Esophagus muscularis mucosa (tissue), 4 donors: ENCODE measurements at regions not wholly inside any gene's neighbourhood (a gene's known extent, or its start where the extent isn't known, plus 50 kb on each side); places are given as distances from the start of the nearest gene placed in this dataset.

Source experiments
- DNase-seq: peaks from one replicate; pipeline ENCODE4 v3.0.0-alpha.2; 2017; ENCODE audit errors: extremely low spot score
- H3K27ac ChIP-seq, 4 donors: fragments of 200-600 bp; sonication (generic); replicated peaks in 1 of 4; 1 replicate in 3 of 4; 2 replicates in 1 of 4; pipeline ENCODE4 v1.5.1; 2016 to 2019; ENCODE audit warnings: mild to moderate bottlenecking in 1 of 4
- H3K27me3 ChIP-seq, 4 donors: fragments of 200-600 bp; sonication (generic); one replicate each; pipeline versions ENCODE4 v1.5.1 to v1.6.0; 2016 to 2019
- H3K36me3 ChIP-seq, 4 donors: fragments of 200-600 bp; sonication (generic); one replicate each; pipeline ENCODE4 v1.5.1; 2016 to 2019
- H3K4me1 ChIP-seq, 4 donors: fragments of 200-600 bp; sonication (generic); one replicate each; pipeline ENCODE4 v1.5.1; 2016 to 2019
- H3K4me3 ChIP-seq, 4 donors: fragments of 200-600 bp; sonication (generic); 1 replicate in 2 of 4; 2 replicates in 2 of 4; pipeline ENCODE4 v1.5.1; 2016 to 2019; ENCODE audit warnings: mild to moderate bottlenecking in 4 of 4, moderate library complexity in 1 of 4
- H3K9me3 ChIP-seq, 4 donors: fragments of 200-600 bp; sonication (generic); 1 replicate in 3 of 4; 2 replicates in 1 of 4; pipeline ENCODE4 v1.5.1; 2016 to 2019
- CTCF ChIP-seq, 3 experiments: fragments of 200-600 bp in 2 of 3; fragments of 450-650 bp in 1 of 3; sonication (generic) in 2 of 3; IDR thresholded peaks; one replicate each; pipeline ENCODE4 v1.5.1; 2017 to 2019; ENCODE audit warnings: antibody characterized with exemption in 3 of 3, mild to moderate bottlenecking in 2 of 3, moderate library complexity in 1 of 3
- EP300 ChIP-seq: sonication (generic); formaldehyde crosslinking; IDR thresholded peaks from one replicate; pipeline ENCODE4 v1.6.1; 2017; ENCODE audit warnings: antibody characterized with exemption
- POLR2A ChIP-seq: fragments of 450-650 bp; IDR thresholded peaks from one replicate; pipeline ENCODE4 v1.6.1; 2017; ENCODE audit warnings: antibody characterized with exemption, moderate library complexity, mild to moderate bottlenecking, low read depth
- POLR2AphosphoS5 ChIP-seq, 2 donors: sonication (generic); formaldehyde crosslinking; IDR thresholded peaks; one replicate each; pipeline ENCODE4 v1.6.1; 2017; ENCODE audit warnings: antibody characterized with exemption in 2 of 2
- WGBS: methylation state at CpG from one replicate; pipeline ENCODE4 v1.1.5; 2018; 5-methylcytosine and 5-hydroxymethylcytosine counted together
- intact Hi-C: fragments of 100-400 bp; cut with DNase I; formaldehyde crosslinking; loops from one replicate; pipeline ENCODE4 v1.15.1; 2023

GRCh38 chr2:120565929-120566328, 169.7 kb upstream of the GLI2 start:
- Histone ChIP-seq H3K27me3 (no peaks in the 10 kb centered on the region), H3K27ac (peak overlapping the region in 2 of 4 donors; percentile 62 to 65), H3K4me1 (peaks cover 19 to 44% (median 37%) of the 10 kb centered on the region in 4 donors), H3K9me3 (no peaks in the 10 kb centered on the region), H3K36me3 (no peaks in the 10 kb centered on the region), H3K4me3 (no peak overlapping the region)
- DNase-seq: no peak
- intact Hi-C loops: no loop called here
- 86% methylated on average over 9 of the region's 9 CpGs for WGBS
- TF ChIP-seq EP300 (no peak), CTCF (IDR thresholded peaks at IDR 0.05) (no peak), POLR2AphosphoS5 (IDR thresholded peaks at IDR 0.05) (no peak), POLR2A (no peak)

- TF ChIP-seq EP300: no peak
- peak in 1 of 2 donors; percentile 35 for TF ChIP-seq POLR2AphosphoS5 (IDR thresholded peaks at IDR 0.05)
- Histone ChIP-seq H3K4me3 (peak overlapping the region in 1 of 4 donors; percentile 5), H3K27ac (peak overlapping the region in 3 of 4 donors; percentile 24 to 65 (median 62)), H3K9me3 (no peaks in the 10 kb centered on the region), H3K27me3 (no peaks in the 10 kb centered on the region), H3K36me3 (no peaks in the 10 kb centered on the region), H3K4me1 (peaks cover 19 to 44% (median 37%) of the 10 kb centered on the region in 4 donors)
- intact Hi-C loops: no loop called here
- 51% methylated on average over 20 of the region's 21 CpGs for WGBS
- no peak for DNase-seq
Observed at GRCh38 chr2:120566331-120567035, 169.2 kb upstream of the GLI2 start.

- H3K27ac ChIP-seq: peak overlapping the region in 2 of 4 donors; percentile 50 to 65
- H3K36me3 ChIP-seq: no peaks in the 10 kb centered on the region
- H3K4me3 ChIP-seq: peak overlapping the region in 1 of 4 donors; percentile 5
- intact Hi-C loops: no loop called here
- H3K27me3 ChIP-seq: no peaks in the 10 kb centered on the region
- no peaks in the 10 kb centered on the region for H3K9me3 ChIP-seq
- DNase-seq: no peak
- peaks cover 19 to 44% (median 37%) of the 10 kb centered on the region in 4 donors for H3K4me1 ChIP-seq
- TF ChIP-seq POLR2A: no peak
- 100% methylated on average over 1 of the region's 2 CpGs for WGBS
Observed at GRCh38 chr2:120567128-120567527, 168.5 kb upstream of the GLI2 start.

- H3K4me3 ChIP-seq: no peak overlapping the region
- intact Hi-C loops: no loop called here
- peaks cover 19 to 44% (median 37%) of the 10 kb centered on the region in 4 donors for H3K4me1 ChIP-seq
- H3K27me3 ChIP-seq: no peaks in the 10 kb centered on the region
- no peaks in the 10 kb centered on the region for H3K36me3 ChIP-seq
- no peaks in the 10 kb centered on the region for H3K9me3 ChIP-seq
- TF ChIP-seq EP300 (no peak), POLR2A (no peak), POLR2AphosphoS5 (IDR thresholded peaks at IDR 0.05) (no peak), CTCF (IDR thresholded peaks at IDR 0.05) (no peak)
- no peak for DNase-seq
- peak overlapping the region in 1 of 4 donors; percentile 65 for H3K27ac ChIP-seq
- WGBS: 81% methylated on average over 9 of the region's 10 CpGs
Observed at GRCh38 chr2:120568089-120568974, 167.3 kb upstream of the GLI2 start.

- Histone ChIP-seq H3K27me3 (no peaks in the 10 kb centered on the region), H3K27ac (no peak overlapping the region), H3K9me3 (no peaks in the 10 kb centered on the region), H3K4me1 (peaks cover 19 to 44% (median 37%) of the 10 kb centered on the region in 4 donors), H3K4me3 (no peak overlapping the region), H3K36me3 (no peaks in the 10 kb centered on the region)
- intact Hi-C loops: no loop called here
- WGBS: 63% methylated on average over 3 of the region's 3 CpGs
- no peak for TF ChIP-seq CTCF (IDR thresholded peaks at IDR 0.05)
- no peak for TF ChIP-seq POLR2AphosphoS5 (IDR thresholded peaks at IDR 0.05)
- no peak for TF ChIP-seq POLR2A
- no peak for TF ChIP-seq EP300
- DNase-seq: no peak
Observed at GRCh38 chr2:120568975-120569268, 166.7 kb upstream of the GLI2 start.
